K562 (cell line): ENCODE measurements at regions not wholly inside any gene's neighbourhood (a gene's known extent, or its start where the extent isn't known, plus 50 kb on each side); places are given as distances from the start of the nearest gene placed in this dataset.

Source experiments
- ATAC-seq: fragments of 200-7000 bp; cut with Tn5 transposase; 3 replicates; pipeline ENCODE4 v1.9.1; 2020; ENCODE audit warnings: moderate library complexity
- BruUV-seq: library from RNA; stranded (reverse); fragments of 400-500 nt; replicated peaks from 2 replicates; lab custom pipeline; 2021; lab: Mats Ljungman, UMichigan
- CTCF ChIA-PET: fragments of 300-600 bp; formaldehyde crosslinking; extraction: SDS; loops from one replicate; lab custom pipeline; 2021; ENCODE audit warnings: low intra/inter-chr PET ratio; lab: Yijun Ruan, JAX
- POLR2A ChIA-PET: fragments of 300-600, 350-650 bp; sonication (Branson Sonifier 250); formaldehyde crosslinking; extraction: SDS; loops from one replicate; lab custom pipeline; 2021; ENCODE audit warnings: antibody characterized with exemption, inconsistent platforms; lab: Yijun Ruan, JAX
- DNase-seq, 4 experiments: peaks; one replicate each; pipeline versions ENCODE4 v3.0.0 to v3.0.0-alpha.2; 2011 to 2018; ENCODE audit warnings: low spot score in 3 of 4, mixed read lengths in 3 of 4; ENCODE audit errors: extremely low read depth in 1 of 4
- FAIRE-seq: peaks from 2 replicates; lab custom pipeline; 2011; peaks lifted over from hg19 to GRCh38; lab: Jason Lieb, UNC
- H2AFZ ChIP-seq: 2 replicates; pipeline ENCODE4 v1.6.0; 2011; ENCODE audit warnings: low read depth, low read length, control low read depth, inconsistent platforms
- H3K27ac ChIP-seq: fragments of 200-600 bp; 3 replicates; pipeline ENCODE4 v1.8.0; 2011; ENCODE audit warnings: low read depth, mild to moderate bottlenecking, control low read depth, inconsistent platforms, low read length, moderate library complexity, mixed read lengths; ENCODE audit errors: extremely low read depth
- H3K27me3 ChIP-seq, 2 experiments: fragments of 300-600 bp in 1 of 2; 2 replicates in 1 of 2; 3 replicates in 1 of 2; pipeline versions ENCODE4 v1.6.0 to v1.8.0; 2011; ENCODE audit warnings: inconsistent platforms in 2 of 2, low read length in 2 of 2, mild to moderate bottlenecking in 1 of 2, mixed read lengths in 1 of 2, moderate library complexity in 1 of 2; ENCODE audit not compliant: control insufficient read depth in 2 of 2, insufficient read depth in 2 of 2
- H3K36me3 ChIP-seq: fragments of 300-600 bp; 3 replicates; pipeline ENCODE4 v1.8.0; 2011; ENCODE audit warnings: mild to moderate bottlenecking, low read length, inconsistent platforms; ENCODE audit not compliant: control insufficient read depth, insufficient read depth
- H3K4me1 ChIP-seq, 2 experiments: fragments of 200-600 bp in 1 of 2; replicated peaks in 1 of 2; 2 replicates in 1 of 2; 3 replicates in 1 of 2; pipeline versions ENCODE4 v1.5.1 to v1.8.0; 2011; ENCODE audit warnings: inconsistent platforms in 2 of 2, low read length in 2 of 2, mild to moderate bottlenecking in 1 of 2, mixed read lengths in 1 of 2, moderate library complexity in 1 of 2; ENCODE audit not compliant: control insufficient read depth in 2 of 2, insufficient read depth in 2 of 2
- H3K4me2 ChIP-seq: 2 replicates; pipeline ENCODE4 v1.6.1; 2011; ENCODE audit warnings: low read length, control low read depth, inconsistent platforms, mixed read lengths; ENCODE audit not compliant: insufficient read depth
- H3K4me3 ChIP-seq: fragments of 200-600 bp; sonication (generic), shearing (Covaris generic); 2 replicates; pipeline ENCODE4 v1.5.1; 2016; ENCODE audit warnings: control low read depth, inconsistent platforms
- H3K79me2 ChIP-seq: fragments of 200-600 bp; 3 replicates; pipeline ENCODE4 v1.8.0; 2011; ENCODE audit warnings: low read length, inconsistent platforms; ENCODE audit not compliant: control insufficient read depth, insufficient read depth
- H3K9ac ChIP-seq, 2 experiments: 2 replicates each; pipeline versions ENCODE4 v1.6.0 to v1.6.1; 2011; ENCODE audit warnings: low read depth in 2 of 2, low read length in 2 of 2, control low read depth in 1 of 2, inconsistent platforms in 1 of 2, mild to moderate bottlenecking in 1 of 2, mixed read lengths in 1 of 2; ENCODE audit not compliant: insufficient read depth in 1 of 2
- H3K9me1 ChIP-seq: one replicate; pipeline ENCODE4 v1.6.0; 2011; ENCODE audit warnings: inconsistent platforms, mild to moderate bottlenecking, low read length, moderate library complexity; ENCODE audit not compliant: control insufficient read depth, insufficient read depth
- H3K9me3 ChIP-seq: replicated peaks from 2 replicates; pipeline ENCODE4 v1.5.1; 2011; ENCODE audit warnings: low read depth, low read length, inconsistent platforms; ENCODE audit not compliant: control insufficient read depth, insufficient read depth
- H4K20me1 ChIP-seq: replicated peaks from 2 replicates; pipeline ENCODE4 v1.6.1; 2011; ENCODE audit warnings: low read length, inconsistent platforms, mixed read lengths; ENCODE audit not compliant: control insufficient read depth, insufficient read depth
- HSF4 ChIP-seq: fragments of 250-450 bp; sonication (Bioruptor Pico); IDR thresholded peaks from 2 replicates; pipeline ENCODE4 v2.1.2; 2022; ENCODE audit warnings: mild to moderate bottlenecking, moderate library complexity, borderline replicate concordance
- MYBL2 ChIP-seq, 2 experiments: fragments of 450-650 bp in 1 of 2; sonication (generic) in 1 of 2; formaldehyde crosslinking in 1 of 2; IDR thresholded peaks; 2 replicates each; pipeline versions ENCODE4 v1.6.1 to v1.8.1; 2017 to 2022; ENCODE audit warnings: borderline replicate concordance in 1 of 2, inconsistent platforms in 1 of 2, low read depth in 1 of 2, mild to moderate bottlenecking in 1 of 2, missing genetic modification reagents in 1 of 2, moderate library complexity in 1 of 2
- NFE2L1 ChIP-seq: fragments of 450-650 bp; IDR thresholded peaks from 2 replicates; pipeline ENCODE4 v1.6.1; 2016; ENCODE audit warnings: missing genetic modification characterization, low read depth, mild to moderate bottlenecking, missing compliant biosample characterization, moderate library complexity, borderline replicate concordance
- OTX1 ChIP-seq: fragments of 450-650 bp; formaldehyde crosslinking; IDR thresholded peaks from 2 replicates; pipeline ENCODE4 v1.4.0; 2022; ENCODE audit warnings: mild to moderate bottlenecking
- RHOXF2B ChIP-seq: fragments of 250-450 bp; sonication (Bioruptor Pico); conservative IDR thresholded peaks from 2 replicates; pipeline ENCODE4 v1.5.1; 2021
- SMAD2 ChIP-seq: fragments of 150-350 bp; IDR thresholded peaks from 2 replicates; pipeline ENCODE4 v1.6.1; 2014; ENCODE audit warnings: low read depth, mild to moderate bottlenecking, low read length
- TGIF2 ChIP-seq: sonication (generic); formaldehyde crosslinking; IDR thresholded peaks from 2 replicates; pipeline ENCODE4 v1.8.1; 2022; ENCODE audit warnings: mild to moderate bottlenecking, missing genetic modification reagents, moderate library complexity
- ZNF586 ChIP-seq: fragments of 450-650 bp; formaldehyde crosslinking; conservative IDR thresholded peaks from 2 replicates; pipeline ENCODE4 v1.4.0; 2020; ENCODE audit warnings: mild to moderate bottlenecking, moderate library complexity
- ZNF696 ChIP-seq: fragments of 250-450 bp; sonication (Bioruptor Pico); conservative IDR thresholded peaks from 2 replicates; pipeline ENCODE4 v1.4.0; 2020; ENCODE audit warnings: mild to moderate bottlenecking, moderate library complexity
- ZNF717 ChIP-seq: fragments of 250-450 bp; sonication (Bioruptor Pico); IDR thresholded peaks from 2 replicates; pipeline ENCODE4 v1.5.0; 2021
- ZNF785 ChIP-seq: fragments of 250-450 bp; sonication (Bioruptor Pico); IDR thresholded peaks from 2 replicates; pipeline ENCODE4 v1.4.0; 2020; ENCODE audit warnings: mild to moderate bottlenecking
- ZNF79 ChIP-seq: fragments of 250-450 bp; sonication (Bioruptor Pico); IDR thresholded peaks from 2 replicates; pipeline ENCODE4 v1.4.0; 2020; ENCODE audit warnings: low read depth, mild to moderate bottlenecking, moderate library complexity
- WGBS: fragments of 100-300 bp; shearing (Covaris generic); methylation state at CpG from one replicate; pipeline ENCODE4 v1.1.6; 2016; ENCODE audit warnings: low coverage, mixed read lengths; ENCODE audit not compliant: insufficient coverage; ENCODE audit errors: missing lambda C conversion rate; 5-methylcytosine and 5-hydroxymethylcytosine counted together
- in situ Hi-C: fragments of 300-500 bp; cut with MboI; formaldehyde crosslinking; loops from 4 replicates; pipeline ENCODE4 v1.15.0; 2018; ENCODE audit warnings: inconsistent platforms, mixed read lengths
- intact Hi-C: fragments of 100-400 bp; cut with micrococcal nuclease; formaldehyde crosslinking; loops from 2 replicates; pipeline ENCODE4 v1.14.2; 2022
- TF ChIP-seq, protein P1 (sequence below): fragments of 250-450 bp; sonication (Bioruptor Pico); IDR thresholded peaks from 2 replicates; pipeline ENCODE4 v1.4.0; 2020; ENCODE audit warnings: mild to moderate bottlenecking
- TF ChIP-seq, protein P2 (sequence below): sonication (generic); formaldehyde crosslinking; IDR thresholded peaks from 2 replicates; pipeline ENCODE4 v1.9.0; 2022; ENCODE audit warnings: mild to moderate bottlenecking, missing genetic modification reagents
- TF ChIP-seq, protein P3 (sequence below): fragments of 150-350 bp; IDR thresholded peaks from 2 replicates; pipeline ENCODE4 v1.6.1; 2014; ENCODE audit warnings: low read depth, mild to moderate bottlenecking, low read length, borderline replicate concordance
- TF ChIP-seq, protein P4 (sequence below): fragments of 450-650 bp; IDR thresholded peaks from 2 replicates; pipeline ENCODE4 v1.7.1; 2018; ENCODE audit warnings: mild to moderate bottlenecking, low read depth; ENCODE audit not compliant: partially characterized antibody

DNA sequence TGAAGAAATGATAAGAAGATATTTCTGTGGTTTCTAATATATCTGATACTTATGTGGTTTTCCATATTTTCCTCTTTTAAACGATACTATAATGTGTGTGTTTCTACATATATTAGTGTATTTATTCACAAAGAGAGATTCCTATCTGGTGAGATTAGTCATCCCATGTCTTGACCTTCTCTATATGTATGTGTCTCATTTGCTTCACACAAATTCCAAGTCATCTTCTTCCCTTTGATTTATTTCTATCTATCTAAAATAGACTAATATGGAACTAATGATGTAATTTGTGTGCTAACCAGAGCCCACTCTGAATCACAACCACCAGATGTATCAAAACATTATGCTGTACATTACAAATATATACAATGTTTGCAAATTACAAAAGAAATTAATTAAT is 154.7 kb upstream of the KCNMB2 start:
- Histone ChIP-seq H3K9me3 (no peaks in the 10 kb centered on the region), H3K9ac (no peak overlapping the region), H3K79me2 (no peaks in the 10 kb centered on the region), H3K4me2 (no peak overlapping the region), H3K36me3 (no peaks in the 10 kb centered on the region), H3K9me1 (no peaks in the 10 kb centered on the region), H3K4me3 (no peak overlapping the region), H4K20me1 (no peaks in the 10 kb centered on the region), H3K4me1 (no peaks in the 10 kb centered on the region; a peak in 1 of 5 replicates), H3K27me3 (no peaks in the 10 kb centered on the region), H3K27ac (no peak overlapping the region), H2AFZ (no peak overlapping the region)
- WGBS = 5% methylated on average over 1 of the region's 1 CpG
- ATAC-seq = no peak
- no peak for FAIRE-seq
- in situ Hi-C loops (no loop called here), intact Hi-C loops (loop anchor here (10.0 kb wide), 2 partner anchors 1317 to 1447 kb away; no protein-coding TSS in a partner anchor)
- ChIA-PET CTCF (no interaction called here), POLR2A (no interaction called here)
- DNase-seq = no peak
- no TSS peak for BruUV-seq
- TF ChIP-seq ZNF717 = no peak
- TF ChIP-seq NFE2L1 (tag) = no peak
- TF ChIP-seq ZNF696 (CRISPR knock-in tag) = no peak
- TF ChIP-seq, protein P1, sequence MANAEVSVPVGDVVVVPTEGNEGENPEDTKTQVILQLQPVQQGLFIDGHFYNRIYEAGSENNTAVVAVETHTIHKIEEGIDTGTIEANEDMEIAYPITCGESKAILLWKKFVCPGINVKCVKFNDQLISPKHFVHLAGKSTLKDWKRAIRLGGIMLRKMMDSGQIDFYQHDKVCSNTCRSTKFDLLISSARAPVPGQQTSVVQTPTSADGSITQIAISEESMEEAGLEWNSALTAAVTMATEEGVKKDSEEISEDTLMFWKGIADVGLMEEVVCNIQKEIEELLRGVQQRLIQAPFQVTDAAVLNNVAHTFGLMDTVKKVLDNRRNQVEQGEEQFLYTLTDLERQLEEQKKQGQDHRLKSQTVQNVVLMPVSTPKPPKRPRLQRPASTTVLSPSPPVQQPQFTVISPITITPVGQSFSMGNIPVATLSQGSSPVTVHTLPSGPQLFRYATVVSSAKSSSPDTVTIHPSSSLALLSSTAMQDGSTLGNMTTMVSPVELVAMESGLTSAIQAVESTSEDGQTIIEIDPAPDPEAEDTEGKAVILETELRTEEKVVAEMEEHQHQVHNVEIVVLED (CRISPR knock-in tag) = no peak
- TF ChIP-seq, protein P2, sequence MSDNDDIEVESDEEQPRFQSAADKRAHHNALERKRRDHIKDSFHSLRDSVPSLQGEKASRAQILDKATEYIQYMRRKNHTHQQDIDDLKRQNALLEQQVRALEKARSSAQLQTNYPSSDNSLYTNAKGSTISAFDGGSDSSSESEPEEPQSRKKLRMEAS (CRISPR knock-in tag) = no peak
- TF ChIP-seq HSF4 (CRISPR knock-in tag) = no peak
- no peak for TF ChIP-seq ZNF586 (CRISPR knock-in tag)
- no peak for TF ChIP-seq TGIF2 (CRISPR knock-in tag)
- no peak for TF ChIP-seq MYBL2 (IDR thresholded peaks at IDR 0.05; ENCODE audit: low read depth)
- no peak for TF ChIP-seq MYBL2 (CRISPR knock-in tag; IDR thresholded peaks at IDR 0.05; ENCODE audit: borderline replicate concordance)
- no peak for TF ChIP-seq ZNF79 (CRISPR knock-in tag)
- TF ChIP-seq, protein P3, sequence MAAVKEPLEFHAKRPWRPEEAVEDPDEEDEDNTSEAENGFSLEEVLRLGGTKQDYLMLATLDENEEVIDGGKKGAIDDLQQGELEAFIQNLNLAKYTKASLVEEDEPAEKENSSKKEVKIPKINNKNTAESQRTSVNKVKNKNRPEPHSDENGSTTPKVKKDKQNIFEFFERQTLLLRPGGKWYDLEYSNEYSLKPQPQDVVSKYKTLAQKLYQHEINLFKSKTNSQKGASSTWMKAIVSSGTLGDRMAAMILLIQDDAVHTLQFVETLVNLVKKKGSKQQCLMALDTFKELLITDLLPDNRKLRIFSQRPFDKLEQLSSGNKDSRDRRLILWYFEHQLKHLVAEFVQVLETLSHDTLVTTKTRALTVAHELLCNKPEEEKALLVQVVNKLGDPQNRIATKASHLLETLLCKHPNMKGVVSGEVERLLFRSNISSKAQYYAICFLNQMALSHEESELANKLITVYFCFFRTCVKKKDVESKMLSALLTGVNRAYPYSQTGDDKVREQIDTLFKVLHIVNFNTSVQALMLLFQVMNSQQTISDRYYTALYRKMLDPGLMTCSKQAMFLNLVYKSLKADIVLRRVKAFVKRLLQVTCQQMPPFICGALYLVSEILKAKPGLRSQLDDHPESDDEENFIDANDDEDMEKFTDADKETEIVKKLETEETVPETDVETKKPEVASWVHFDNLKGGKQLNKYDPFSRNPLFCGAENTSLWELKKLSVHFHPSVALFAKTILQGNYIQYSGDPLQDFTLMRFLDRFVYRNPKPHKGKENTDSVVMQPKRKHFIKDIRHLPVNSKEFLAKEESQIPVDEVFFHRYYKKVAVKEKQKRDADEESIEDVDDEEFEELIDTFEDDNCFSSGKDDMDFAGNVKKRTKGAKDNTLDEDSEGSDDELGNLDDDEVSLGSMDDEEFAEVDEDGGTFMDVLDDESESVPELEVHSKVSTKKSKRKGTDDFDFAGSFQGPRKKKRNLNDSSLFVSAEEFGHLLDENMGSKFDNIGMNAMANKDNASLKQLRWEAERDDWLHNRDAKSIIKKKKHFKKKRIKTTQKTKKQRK = no peak
- TF ChIP-seq, protein P4, sequence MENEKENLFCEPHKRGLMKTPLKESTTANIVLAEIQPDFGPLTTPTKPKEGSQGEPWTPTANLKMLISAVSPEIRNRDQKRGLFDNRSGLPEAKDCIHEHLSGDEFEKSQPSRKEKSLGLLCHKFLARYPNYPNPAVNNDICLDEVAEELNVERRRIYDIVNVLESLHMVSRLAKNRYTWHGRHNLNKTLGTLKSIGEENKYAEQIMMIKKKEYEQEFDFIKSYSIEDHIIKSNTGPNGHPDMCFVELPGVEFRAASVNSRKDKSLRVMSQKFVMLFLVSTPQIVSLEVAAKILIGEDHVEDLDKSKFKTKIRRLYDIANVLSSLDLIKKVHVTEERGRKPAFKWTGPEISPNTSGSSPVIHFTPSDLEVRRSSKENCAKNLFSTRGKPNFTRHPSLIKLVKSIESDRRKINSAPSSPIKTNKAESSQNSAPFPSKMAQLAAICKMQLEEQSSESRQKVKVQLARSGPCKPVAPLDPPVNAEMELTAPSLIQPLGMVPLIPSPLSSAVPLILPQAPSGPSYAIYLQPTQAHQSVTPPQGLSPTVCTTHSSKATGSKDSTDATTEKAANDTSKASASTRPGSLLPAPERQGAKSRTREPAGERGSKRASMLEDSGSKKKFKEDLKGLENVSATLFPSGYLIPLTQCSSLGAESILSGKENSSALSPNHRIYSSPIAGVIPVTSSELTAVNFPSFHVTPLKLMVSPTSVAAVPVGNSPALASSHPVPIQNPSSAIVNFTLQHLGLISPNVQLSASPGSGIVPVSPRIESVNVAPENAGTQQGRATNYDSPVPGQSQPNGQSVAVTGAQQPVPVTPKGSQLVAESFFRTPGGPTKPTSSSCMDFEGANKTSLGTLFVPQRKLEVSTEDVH = no peak
- TF ChIP-seq OTX1 (CRISPR knock-in tag) = no peak
- no peak for TF ChIP-seq RHOXF2B (CRISPR knock-in tag)
- no peak for TF ChIP-seq ZNF785 (CRISPR knock-in tag)
- no peak for TF ChIP-seq SMAD2
